ENCODE measurements at regions not wholly inside any gene's neighbourhood (a gene's known extent, or its start where the extent isn't known, plus 50 kb on each side); places are given as distances from the start of the nearest gene placed in this dataset.
A peak's percentile ranks its signal among the peaks of the same experiment; 100 is the strongest.
"Not testable (repeated sequence)": the region's sequence is repeated elsewhere in the genome, so short reads cannot be mapped to it uniquely, and the experiment has no call there.

DNA sequence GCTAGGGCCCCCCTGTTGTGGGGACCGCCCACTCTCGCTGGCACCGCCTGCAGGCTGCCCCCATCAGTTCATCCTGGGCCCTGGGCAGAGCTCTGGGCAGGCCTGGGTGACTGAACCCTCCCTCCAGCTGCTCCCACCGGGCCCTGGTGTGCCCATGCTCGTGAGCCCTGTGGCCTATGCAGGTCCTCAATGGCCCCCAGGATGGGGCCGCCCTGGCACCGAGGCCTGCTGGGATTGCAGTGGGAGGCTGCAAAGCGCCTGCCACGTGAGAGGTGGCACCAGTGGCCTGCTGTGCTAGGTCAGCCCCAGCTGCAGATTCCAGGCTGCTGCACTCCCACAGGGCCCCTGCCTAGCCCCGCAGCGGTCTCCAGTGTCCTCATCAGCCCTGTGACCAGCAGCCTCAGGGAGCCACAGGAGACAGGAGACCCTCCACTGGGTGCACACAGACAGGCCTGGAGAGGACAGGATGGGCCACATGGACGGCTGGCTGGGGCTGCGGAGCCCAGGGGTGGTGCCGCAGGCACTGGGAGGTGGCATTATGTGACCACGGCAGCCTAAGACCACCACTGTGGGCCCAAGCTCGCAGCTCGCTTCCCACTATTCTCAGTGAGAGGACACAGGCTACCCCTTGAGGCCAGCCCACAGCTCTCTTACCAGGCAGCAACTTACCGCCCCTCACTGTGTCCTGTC lies 199.4 kb downstream of the BCR start:
- H3K4me3 Mint-ChIP-seq; DNase-seq; H3K9me3 Mint-ChIP-seq; H3K36me3 Mint-ChIP-seq; H3K27ac Mint-ChIP-seq; H3K4me1 Mint-ChIP-seq; ATAC-seq (replicated peaks): not testable (repeated sequence)
- peaks cover 18 to 34% of the 10 kb centered on the region in 2 donors for H3K27me3 Mint-ChIP-seq

DNA sequence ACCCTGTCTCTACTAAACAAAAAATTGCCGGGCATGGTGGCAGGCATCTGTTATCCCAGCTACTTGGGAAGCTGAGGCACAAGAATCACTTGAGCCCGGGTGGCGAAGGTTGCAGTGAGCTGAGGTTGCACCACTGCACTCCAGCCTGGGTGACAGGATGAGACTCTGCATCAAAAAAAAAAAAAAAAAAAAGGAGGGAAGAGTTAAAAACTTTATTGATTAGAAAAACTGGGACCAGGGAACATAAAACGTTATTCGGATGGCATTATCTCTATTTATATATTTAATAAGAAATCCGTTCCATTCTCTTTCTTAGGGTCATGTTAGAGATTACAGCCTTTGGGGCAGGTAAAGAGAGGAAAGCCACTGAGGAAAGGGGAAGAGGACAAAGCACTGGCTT lies 197.5 kb downstream of the BCR start:
- H3K4me1 Mint-ChIP-seq, result peaks cover 0 to 1% of the 10 kb centered on the region in 2 donors
- DNase-seq (no peak), ATAC-seq (replicated peaks) (no peak)
- peaks cover 9 to 21% of the 10 kb centered on the region in 2 donors for H3K27me3 Mint-ChIP-seq
- H3K27ac Mint-ChIP-seq, result no peak overlapping the region
- peaks cover 0 to 3% of the 10 kb centered on the region in 2 donors for H3K9me3 Mint-ChIP-seq
- H3K36me3 Mint-ChIP-seq, result no peaks in the 10 kb centered on the region
- no peak overlapping the region for H3K4me3 Mint-ChIP-seq

DNA sequence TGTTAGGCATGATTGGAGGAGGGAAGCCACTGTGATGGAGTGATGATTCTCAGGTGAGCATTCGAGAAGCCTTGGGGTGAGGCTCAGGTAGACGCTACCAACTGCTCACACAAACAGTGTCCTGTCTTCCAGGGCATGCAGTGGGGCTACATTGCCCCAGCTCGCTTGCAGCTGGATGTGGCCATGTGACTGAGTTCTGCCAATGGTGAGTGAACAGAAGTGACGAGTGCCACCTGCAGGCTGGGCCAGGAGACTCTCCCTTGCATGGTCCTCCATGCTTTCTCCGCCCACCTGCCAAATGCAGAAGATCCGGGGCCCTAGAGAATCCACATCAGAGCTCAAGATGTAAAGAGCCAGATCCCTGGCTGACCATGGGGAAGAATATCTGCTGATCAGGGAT lies 195.9 kb downstream of the BCR start:
- no peak overlapping the region for H3K27ac Mint-ChIP-seq
- DNase-seq (no peak), ATAC-seq (replicated peaks) (peak; percentile 67 to 81)
- H3K36me3 Mint-ChIP-seq, result no peaks in the 10 kb centered on the region
- H3K27me3 Mint-ChIP-seq, result peaks cover 7 to 17% of the 10 kb centered on the region in 2 donors
- H3K4me3 Mint-ChIP-seq, result no peak overlapping the region
- H3K4me1 Mint-ChIP-seq, result peaks cover 0 to 1% of the 10 kb centered on the region in 2 donors
- H3K9me3 Mint-ChIP-seq, result peaks cover 0 to 3% of the 10 kb centered on the region in 2 donors

DNA sequence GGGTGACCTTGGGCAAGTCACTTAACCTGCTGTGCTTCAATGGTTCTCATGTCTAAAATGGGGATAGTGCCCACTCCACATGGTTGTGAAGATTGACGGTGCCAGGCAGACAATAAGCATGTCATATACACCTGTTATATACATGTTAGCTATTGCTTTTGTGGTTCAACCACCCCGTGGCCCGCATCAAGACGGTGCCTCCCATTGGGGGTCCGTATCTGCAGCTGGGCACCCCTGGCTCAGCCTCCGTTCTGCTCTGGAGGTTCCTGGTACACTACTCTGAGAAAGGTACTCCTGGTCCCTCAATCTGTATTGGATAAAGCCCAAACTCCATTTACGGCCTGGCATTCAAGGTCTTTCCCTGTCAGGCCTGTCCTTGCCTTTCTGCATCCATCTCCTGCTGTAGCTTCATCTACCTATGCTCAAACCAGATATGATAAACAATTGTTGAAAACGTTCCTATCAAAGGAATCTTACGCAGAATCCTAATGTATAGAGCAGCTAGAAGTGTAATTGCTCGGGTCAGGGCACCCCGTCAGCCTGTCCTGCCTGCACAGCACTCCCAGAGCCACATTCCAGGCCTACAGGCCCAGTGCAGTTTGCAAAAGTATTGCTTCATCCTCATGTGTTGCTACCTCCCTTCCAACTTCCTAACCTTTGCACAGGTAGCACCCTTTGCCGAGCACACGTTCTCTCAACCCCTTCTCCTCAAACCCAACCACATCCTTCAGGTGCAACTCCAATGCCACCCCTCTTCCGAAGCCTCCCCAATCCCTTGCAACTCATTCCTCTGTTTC lies 194.9 kb downstream of the BCR start:
- DNase-seq (no peak), ATAC-seq (replicated peaks) (no peak)
- Mint-ChIP-seq H3K27me3 (peaks cover 0 to 11% of the 10 kb centered on the region in 2 donors), H3K9me3 (peaks cover 0 to 1% of the 10 kb centered on the region in 2 donors), H3K4me1 (peaks cover 0 to 1% of the 10 kb centered on the region in 2 donors), H3K36me3 (no peaks in the 10 kb centered on the region), H3K4me3 (no peak overlapping the region), H3K27ac (no peak overlapping the region)

DNA sequence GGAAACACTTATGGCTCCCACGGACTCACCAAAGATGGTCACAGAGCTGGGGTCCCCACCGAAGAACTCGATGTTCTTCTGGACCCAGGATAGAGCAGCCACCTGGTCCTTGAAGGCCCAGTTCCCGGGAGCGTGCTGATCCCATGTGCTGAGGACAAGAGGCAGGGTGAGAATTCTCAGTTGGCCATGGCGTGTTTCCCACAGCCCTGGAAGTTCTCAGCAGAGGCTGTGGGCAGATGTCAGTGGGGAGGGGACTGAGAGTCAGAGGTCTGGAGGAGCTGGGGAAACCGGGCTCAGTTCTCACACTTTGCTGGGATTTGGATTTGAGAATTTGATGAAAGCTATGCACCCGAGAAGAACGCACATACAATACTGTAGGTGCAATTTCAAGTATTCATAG lies 193.3 kb downstream of the BCR start:
- H3K36me3 Mint-ChIP-seq, result no peaks in the 10 kb centered on the region
- no peak overlapping the region for H3K27ac Mint-ChIP-seq
- no peak for DNase-seq
- H3K4me1 Mint-ChIP-seq, result peaks cover 0 to 1% of the 10 kb centered on the region in 2 donors
- peaks cover 10 to 21% of the 10 kb centered on the region in 2 donors for H3K27me3 Mint-ChIP-seq
- ATAC-seq (replicated peaks), result no peak
- H3K9me3 Mint-ChIP-seq, result peaks cover 0 to 1% of the 10 kb centered on the region in 2 donors
- H3K4me3 Mint-ChIP-seq, result no peak overlapping the region

DNA sequence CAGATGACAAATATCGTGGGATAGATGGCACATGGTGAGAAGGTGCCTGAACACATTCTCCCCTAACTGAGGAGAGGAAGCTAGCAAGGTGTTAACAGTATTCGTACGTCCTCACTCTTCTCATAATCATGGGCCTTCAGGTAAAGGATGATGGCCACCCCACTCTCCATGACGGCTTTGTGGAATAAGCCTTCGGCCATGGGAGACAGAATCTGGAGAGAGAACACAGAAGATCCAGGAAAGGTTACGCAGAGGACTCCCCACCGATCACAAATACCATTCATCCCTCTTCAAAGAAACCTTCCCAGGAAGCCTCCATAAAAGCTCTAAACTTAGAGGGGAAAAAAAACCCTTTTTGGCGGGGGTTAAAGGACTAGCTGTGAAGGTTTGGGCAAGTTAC lies 189.9 kb downstream of the BCR start:
- H3K36me3 Mint-ChIP-seq, result no peaks in the 10 kb centered on the region
- DNase-seq (no peak), ATAC-seq (replicated peaks) (no peak)
- H3K4me3 Mint-ChIP-seq, result no peak overlapping the region
- no peak overlapping the region for H3K27ac Mint-ChIP-seq
- H3K27me3 Mint-ChIP-seq, result peaks cover 22 to 25% of the 10 kb centered on the region in 2 donors
- no peaks in the 10 kb centered on the region for H3K9me3 Mint-ChIP-seq
- no peaks in the 10 kb centered on the region for H3K4me1 Mint-ChIP-seq

DNA sequence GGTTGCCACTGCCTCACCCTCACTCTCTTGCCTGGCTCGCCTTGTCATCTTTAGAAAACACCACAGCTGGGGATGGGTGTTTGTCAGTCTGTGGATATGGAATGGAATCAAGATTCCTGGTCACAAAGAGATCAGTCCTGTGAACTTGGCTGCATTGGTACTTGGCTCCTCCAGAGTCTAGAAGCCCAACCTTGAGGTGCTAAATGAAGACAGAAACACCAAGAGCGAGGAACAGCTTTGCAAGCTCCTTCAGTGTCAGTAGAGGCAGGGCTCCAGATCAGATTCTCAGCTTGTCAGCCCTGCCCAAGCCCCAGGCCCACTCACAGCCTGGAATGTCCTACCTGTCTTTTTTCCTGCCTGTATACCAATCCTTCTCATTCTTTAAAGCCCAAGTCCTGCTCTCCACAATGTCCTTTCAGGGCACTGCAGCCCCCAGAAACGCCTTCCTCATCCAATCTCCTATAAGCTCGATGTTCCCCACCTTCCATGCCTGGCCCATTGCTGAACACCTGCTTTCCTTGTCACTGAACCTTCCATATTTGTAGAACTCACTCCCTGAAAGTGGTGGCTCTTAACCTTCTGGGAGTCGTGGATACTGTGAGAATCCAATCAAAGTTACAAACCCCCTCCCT lies 188.9 kb downstream of the BCR start:
- peaks cover 20 to 22% of the 10 kb centered on the region in 2 donors for H3K27me3 Mint-ChIP-seq
- H3K4me3 Mint-ChIP-seq, result no peak overlapping the region
- no peak overlapping the region for H3K27ac Mint-ChIP-seq
- no peaks in the 10 kb centered on the region for H3K36me3 Mint-ChIP-seq
- ATAC-seq (replicated peaks) (no peak), DNase-seq (no peak)
- no peaks in the 10 kb centered on the region for H3K9me3 Mint-ChIP-seq
- no peaks in the 10 kb centered on the region for H3K4me1 Mint-ChIP-seq

Data from stimulated activated naive B cell treated with anti-CD40 and anti-IgM and Interleukin-4, amounts not matched to agents 10 μg/mL and 1 μg/mL and 100 μg/mL, for 72 hours (primary cell).